ENCODE measurements at regions not wholly inside any gene's neighbourhood (a gene's known extent, or its start where the extent isn't known, plus 50 kb on each side); places are given as distances from the start of the nearest gene placed in this dataset.
"Not testable (repeated sequence)": the region's sequence is repeated elsewhere in the genome, so short reads cannot be mapped to it uniquely, and the experiment has no call there.

GRCh38 chr9:100700689-100701318, 122.9 kb downstream of the CAVIN4 start:
- no peak for DNase-seq (ENCODE audit: low spot score)
- no peak for FAIRE-seq

GRCh38 chr9:100714372-100715099, 136.7 kb downstream of the CAVIN4 start:
- FAIRE-seq = no peak
- DNase-seq (ENCODE audit: low spot score) = peak; percentile 42

GRCh38 chr9:100715100-100715380, 137.2 kb downstream of the CAVIN4 start:
- DNase-seq (ENCODE audit: low spot score) = no peak
- no peak for FAIRE-seq

GRCh38 chr9:100718717-100719116, 140.8 kb downstream of the CAVIN4 start:
- no peak for FAIRE-seq
- no peak for DNase-seq (ENCODE audit: low spot score)

- DNase-seq (ENCODE audit: low spot score) (no peak), FAIRE-seq (no peak)
Observed at GRCh38 chr9:100720922-100721321, 143.0 kb downstream of the CAVIN4 start.

GRCh38 chr9:100724886-100725285, 147.0 kb downstream of the CAVIN4 start:
- DNase-seq (ENCODE audit: low spot score) (no peak), FAIRE-seq (no peak)

- DNase-seq (ENCODE audit: low spot score) (no peak), FAIRE-seq (no peak)
Observed at GRCh38 chr9:100725371-100725770, 147.5 kb downstream of the CAVIN4 start.

- FAIRE-seq (no peak), DNase-seq (ENCODE audit: low spot score) (no peak)
Observed at GRCh38 chr9:100729336-100729895, 151.5 kb downstream of the CAVIN4 start.

GRCh38 chr9:100730086-100730485, 152.2 kb downstream of the CAVIN4 start:
- DNase-seq (ENCODE audit: low spot score) (no peak), FAIRE-seq (no peak)

- DNase-seq (ENCODE audit: low spot score) = no peak
- FAIRE-seq = no peak
Observed at GRCh38 chr9:100731038-100731556, 153.2 kb downstream of the CAVIN4 start.

GRCh38 chr9:100731557-100731956, 153.7 kb downstream of the CAVIN4 start:
- FAIRE-seq = no peak
- no peak for DNase-seq (ENCODE audit: low spot score)

GRCh38 chr9:100739208-100739607, 161.3 kb downstream of the CAVIN4 start:
- no peak for DNase-seq (ENCODE audit: low spot score)
- no peak for FAIRE-seq

- DNase-seq (ENCODE audit: low spot score) (no peak), FAIRE-seq (no peak)
Observed at GRCh38 chr9:100739666-100740065, 161.8 kb downstream of the CAVIN4 start.

GRCh38 chr9:100748930-100749329, 171.1 kb downstream of the CAVIN4 start:
- not testable (repeated sequence) for FAIRE-seq; DNase-seq (ENCODE audit: low spot score)

- DNase-seq (ENCODE audit: low spot score) (no peak), FAIRE-seq (no peak)
Observed at GRCh38 chr9:100756217-100756616, 178.3 kb downstream of the CAVIN4 start.

- FAIRE-seq = no peak
- no peak for DNase-seq (ENCODE audit: low spot score)
Observed at GRCh38 chr9:100759215-100759614, 181.3 kb downstream of the CAVIN4 start.

- FAIRE-seq (no peak), DNase-seq (ENCODE audit: low spot score) (no peak)
Observed at GRCh38 chr9:100761276-100761802, 183.5 kb downstream of the CAVIN4 start.

GRCh38 chr9:100774326-100774725, 196.4 kb downstream of the CAVIN4 start:
- no peak for FAIRE-seq
- DNase-seq (ENCODE audit: low spot score) = no peak

GRCh38 chr9:100774962-100775361, 197.1 kb downstream of the CAVIN4 start:
- FAIRE-seq = no peak
- no peak for DNase-seq (ENCODE audit: low spot score)

GRCh38 chr9:100775912-100776311, 198.0 kb downstream of the CAVIN4 start:
- FAIRE-seq = no peak
- no peak for DNase-seq (ENCODE audit: low spot score)

- no peak for FAIRE-seq
Observed at GRCh38 chr9:100784755-100785154, 206.9 kb downstream of the CAVIN4 start.

GRCh38 chr9:100785946-100786345, 208.1 kb downstream of the CAVIN4 start:
- DNase-seq (ENCODE audit: low spot score) (no peak), FAIRE-seq (no peak)

More at GRCh38 chr9:100784755-100785154, 206.9 kb downstream of the CAVIN4 start:
- DNase-seq (ENCODE audit: low spot score) = no peak

Data from RCC 7860 (cell line).